MM.1S (cell line): ENCODE measurements at regions not wholly inside any gene's neighbourhood (a gene's known extent, or its start where the extent isn't known, plus 50 kb on each side); places are given as distances from the start of the nearest gene placed in this dataset.

Source experiments
- DNase-seq: peaks from one replicate; pipeline ENCODE4 v3.0.0-alpha.2; 2015
- H2AFZ ChIP-seq: fragments of 300-600 bp; sonication (generic); 2 replicates; pipeline ENCODE4 v1.6.0; 2016; ENCODE audit warnings: antibody characterized with exemption, low read length
- H3F3A ChIP-seq: fragments of 300-600 bp; sonication (generic); 2 replicates; pipeline ENCODE4 v1.6.1; 2016; ENCODE audit warnings: mild to moderate bottlenecking, antibody characterized with exemption, low read length, moderate library complexity, mixed read lengths; ENCODE audit not compliant: insufficient read depth
- H3K27ac ChIP-seq: fragments of 300-600 bp; sonication (generic); 2 replicates; pipeline ENCODE4 v1.5.1; 2016; ENCODE audit warnings: mild to moderate bottlenecking, low read length
- H3K27me3 ChIP-seq: fragments of 300-600 bp; sonication (generic); replicated peaks from 2 replicates; pipeline ENCODE4 v1.6.0; 2016; ENCODE audit warnings: low read length; ENCODE audit not compliant: insufficient read depth
- H3K36me3 ChIP-seq: fragments of 300-600 bp; sonication (generic); replicated peaks from 2 replicates; pipeline ENCODE4 v1.6.1; 2016; ENCODE audit warnings: mild to moderate bottlenecking, low read length, mixed read lengths; ENCODE audit not compliant: insufficient read depth
- H3K4me1 ChIP-seq: fragments of 300-600 bp; sonication (generic); 2 replicates; pipeline ENCODE4 v1.6.1; 2016; ENCODE audit warnings: low read length, mixed read lengths
- H3K4me2 ChIP-seq: fragments of 300-600 bp; sonication (generic); 2 replicates; pipeline ENCODE4 v1.6.0; 2016; ENCODE audit warnings: low read depth, low read length
- H3K4me3 ChIP-seq: fragments of 300-600 bp; sonication (generic); 2 replicates; pipeline ENCODE4 v1.5.1; 2016; ENCODE audit warnings: low read length, mixed read lengths
- H3K79me2 ChIP-seq: fragments of 300-600 bp; sonication (generic); 2 replicates; pipeline ENCODE4 v1.6.1; 2016; ENCODE audit warnings: mixed run types, low read length, mixed read lengths
- H3K9ac ChIP-seq: fragments of 300-600 bp; sonication (generic); 2 replicates; pipeline ENCODE4 v1.6.1; 2016; ENCODE audit warnings: low read length, mixed read lengths
- H3K9me2 ChIP-seq: fragments of 300-600 bp; sonication (generic); replicated peaks from 2 replicates; pipeline ENCODE4 v1.6.1; 2016; ENCODE audit warnings: mild to moderate bottlenecking, low read length, mixed read lengths; ENCODE audit not compliant: insufficient read depth
- H3K9me3 ChIP-seq: fragments of 300-600 bp; sonication (generic); replicated peaks from 2 replicates; pipeline ENCODE4 v1.6.1; 2016; ENCODE audit warnings: mild to moderate bottlenecking, low read length, mixed read lengths; ENCODE audit not compliant: insufficient read depth
- H4K20me1 ChIP-seq: fragments of 300-600 bp; sonication (generic); 2 replicates; pipeline ENCODE4 v1.6.1; 2016; ENCODE audit warnings: mild to moderate bottlenecking, low read length, moderate library complexity, mixed read lengths; ENCODE audit not compliant: insufficient read depth
- CTCF ChIP-seq: fragments of 300-600 bp; sonication (generic); IDR thresholded peaks from 2 replicates; pipeline ENCODE4 v1.5.1; 2016; ENCODE audit warnings: antibody characterized with exemption, low read length, mixed read lengths
- EZH2 ChIP-seq: fragments of 300-600 bp; sonication (generic); optimal IDR thresholded peaks from 2 replicates; pipeline ENCODE3; 2017; ENCODE audit warnings: low read depth, mild to moderate bottlenecking, antibody characterized with exemption, low read length, mixed read lengths
- EZH2phosphoT487 ChIP-seq: fragments of 300-600 bp; sonication (generic); IDR thresholded peaks from 2 replicates; pipeline ENCODE4 v1.6.1; 2018; ENCODE audit warnings: antibody characterized with exemption, low read length

GRCh38 chr2:191512216-191512835 lies 165.6 kb upstream of the NABP1 start:
- H3K9me3 ChIP-seq = no peaks in the 10 kb centered on the region
- H3K4me1 ChIP-seq = no peaks in the 10 kb centered on the region
- DNase-seq = no peak
- no peak overlapping the region for H3K9ac ChIP-seq
- no peak overlapping the region for H3K27ac ChIP-seq
- no peaks in the 10 kb centered on the region; the same call in 1 of the 2 replicates for H4K20me1 ChIP-seq
- no peak overlapping the region for H2AFZ ChIP-seq
- no peaks in the 10 kb centered on the region for H3K79me2 ChIP-seq
- H3K36me3 ChIP-seq = no peaks in the 10 kb centered on the region
- TF ChIP-seq EZH2 (no peak), CTCF (no peak), EZH2phosphoT487 (no peak)
- no peaks in the 10 kb centered on the region for H3K9me2 ChIP-seq
- no peak overlapping the region for H3K4me3 ChIP-seq
- no peaks in the 10 kb centered on the region for H3K27me3 ChIP-seq
- no peaks in the 10 kb centered on the region for H3F3A ChIP-seq
- no peak overlapping the region for H3K4me2 ChIP-seq

- Histone ChIP-seq H3K27ac (no peak overlapping the region), H3K27me3 (no peaks in the 10 kb centered on the region), H3K9ac (no peak overlapping the region), H3K36me3 (no peaks in the 10 kb centered on the region), H3K4me2 (no peak overlapping the region), H3K4me1 (no peaks in the 10 kb centered on the region), H3K4me3 (no peak overlapping the region), H4K20me1 (no peaks in the 10 kb centered on the region; the same call in 1 of the 2 replicates), H3K9me2 (no peaks in the 10 kb centered on the region), H2AFZ (no peak overlapping the region), H3K79me2 (no peaks in the 10 kb centered on the region), H3F3A (no peaks in the 10 kb centered on the region), H3K9me3 (no peaks in the 10 kb centered on the region)
- no peak for DNase-seq
- TF ChIP-seq EZH2phosphoT487 = no peak
- no peak for TF ChIP-seq CTCF
- no peak for TF ChIP-seq EZH2
Measured at GRCh38 chr2:191512874-191513273, 165.1 kb upstream of the NABP1 start.

- TF ChIP-seq EZH2 = no peak
- Histone ChIP-seq H3K9ac (no peak overlapping the region), H2AFZ (no peak overlapping the region), H3K79me2 (no peaks in the 10 kb centered on the region), H3K27ac (no peak overlapping the region), H3K36me3 (no peaks in the 10 kb centered on the region), H3K9me2 (no peaks in the 10 kb centered on the region), H3K9me3 (no peaks in the 10 kb centered on the region), H3K4me1 (no peaks in the 10 kb centered on the region), H3K4me2 (no peak overlapping the region), H3K4me3 (no peak overlapping the region), H3F3A (no peaks in the 10 kb centered on the region), H4K20me1 (no peaks in the 10 kb centered on the region), H3K27me3 (no peaks in the 10 kb centered on the region)
- no peak for DNase-seq
Measured at GRCh38 chr2:191514613-191515012, 163.3 kb upstream of the NABP1 start.

DNA sequence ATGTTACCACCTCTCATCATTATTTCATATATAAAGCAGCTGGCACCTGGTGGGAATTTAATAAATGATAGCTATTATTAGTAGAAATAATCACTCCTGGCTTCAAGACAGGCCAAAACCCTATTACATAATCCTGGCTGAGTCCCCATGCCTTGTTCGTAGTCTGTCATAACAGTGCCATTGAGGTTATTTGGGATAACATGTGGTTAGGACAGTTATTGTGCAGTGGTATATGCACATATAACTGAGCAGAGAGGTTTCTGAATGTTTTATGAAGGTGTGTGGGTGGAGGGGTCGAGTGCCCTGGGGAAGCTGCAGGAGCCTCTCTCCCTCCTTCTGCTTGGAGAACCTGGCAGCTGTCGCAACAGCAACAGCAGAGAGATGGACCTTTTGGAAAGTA lies 162.4 kb upstream of the NABP1 start:
- Histone ChIP-seq H3F3A (no peaks in the 10 kb centered on the region), H4K20me1 (no peaks in the 10 kb centered on the region), H2AFZ (no peak overlapping the region), H3K4me3 (no peak overlapping the region), H3K79me2 (no peaks in the 10 kb centered on the region), H3K9me3 (no peaks in the 10 kb centered on the region), H3K36me3 (no peaks in the 10 kb centered on the region), H3K4me1 (no peaks in the 10 kb centered on the region), H3K27me3 (no peaks in the 10 kb centered on the region), H3K27ac (no peak overlapping the region), H3K9me2 (no peaks in the 10 kb centered on the region), H3K4me2 (no peak overlapping the region), H3K9ac (no peak overlapping the region)
- no peak for DNase-seq
- TF ChIP-seq CTCF (no peak), EZH2 (no peak), EZH2phosphoT487 (no peak)
